Fibroblast of skin of scalp (primary cell): ENCODE measurements at regions not wholly inside any gene's neighbourhood (a gene's known extent, or its start where the extent isn't known, plus 50 kb on each side); places are given as distances from the start of the nearest gene placed in this dataset.

ENCODE experiments used
- DNase-seq: peaks from one replicate; pipeline ENCODE4 v3.0.0-alpha.2; 2013

DNA sequence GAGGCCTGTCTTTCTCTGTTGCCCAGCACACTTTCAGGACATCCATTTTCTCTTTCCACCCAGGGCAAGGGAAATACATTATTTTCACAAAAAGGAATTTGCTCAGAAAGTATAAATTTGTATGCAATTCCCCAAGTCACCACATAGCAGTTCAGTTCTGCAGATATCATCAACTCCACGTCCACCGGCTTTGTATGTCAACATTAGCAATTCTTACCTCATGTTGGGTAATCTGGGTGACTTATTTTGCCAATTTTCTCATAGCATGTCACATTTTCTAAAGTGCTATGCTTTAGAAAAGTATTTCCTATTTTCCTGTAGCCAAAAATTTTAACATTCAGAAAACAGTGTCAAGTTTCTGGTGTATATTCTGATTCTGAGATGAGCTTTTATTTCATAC lies 501.8 kb downstream of the EFNB2 start:
- peak; percentile 70 for DNase-seq

DNA sequence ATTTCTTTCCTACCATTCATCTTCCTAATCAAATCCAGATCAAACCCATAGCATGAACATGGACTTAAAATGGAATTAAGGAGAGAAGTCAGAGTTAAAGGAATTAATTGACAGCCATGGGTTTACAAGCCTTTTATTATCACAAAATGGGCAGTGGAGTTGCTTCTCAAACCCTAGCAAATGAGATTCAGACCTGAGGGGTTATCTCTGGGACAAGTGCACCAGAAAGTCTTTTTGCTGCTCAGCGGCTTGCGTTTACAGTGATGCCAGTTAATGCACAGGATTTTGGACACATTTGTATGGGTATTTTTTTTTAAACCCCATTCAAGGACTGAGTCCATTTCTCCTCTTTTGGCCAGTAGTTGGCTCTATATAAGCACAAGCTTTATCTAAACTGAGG lies 503.0 kb downstream of the EFNB2 start:
- no peak for DNase-seq

DNA sequence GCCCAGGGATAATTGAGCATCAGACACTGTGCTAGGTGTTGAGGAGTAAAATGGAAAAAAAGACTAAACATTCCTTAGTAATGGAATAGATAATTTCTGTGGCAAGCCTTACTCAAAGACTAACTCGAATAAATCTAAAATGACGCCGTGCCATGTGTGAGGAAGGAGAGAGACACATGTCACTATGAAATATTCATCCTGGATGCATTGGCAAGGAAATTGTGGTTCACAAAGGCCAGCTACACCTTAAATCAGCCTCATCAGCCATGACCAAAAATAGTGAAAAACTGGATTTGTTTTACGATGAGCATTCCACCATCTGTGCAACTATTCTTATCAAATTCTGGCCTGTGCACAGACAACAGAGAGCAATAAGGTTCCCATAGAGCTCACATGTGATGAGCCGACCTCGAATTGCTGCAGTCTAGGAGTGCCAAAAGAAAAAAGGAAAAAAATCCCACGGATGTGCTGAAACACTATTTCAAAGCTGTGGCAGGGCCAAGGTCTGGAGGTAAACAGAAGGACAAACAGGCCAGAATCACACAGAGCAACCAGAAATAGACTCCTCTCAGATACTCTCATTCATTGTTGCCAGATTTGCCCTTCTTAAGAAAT lies 505.7 kb downstream of the EFNB2 start:
- no peak for DNase-seq

DNA sequence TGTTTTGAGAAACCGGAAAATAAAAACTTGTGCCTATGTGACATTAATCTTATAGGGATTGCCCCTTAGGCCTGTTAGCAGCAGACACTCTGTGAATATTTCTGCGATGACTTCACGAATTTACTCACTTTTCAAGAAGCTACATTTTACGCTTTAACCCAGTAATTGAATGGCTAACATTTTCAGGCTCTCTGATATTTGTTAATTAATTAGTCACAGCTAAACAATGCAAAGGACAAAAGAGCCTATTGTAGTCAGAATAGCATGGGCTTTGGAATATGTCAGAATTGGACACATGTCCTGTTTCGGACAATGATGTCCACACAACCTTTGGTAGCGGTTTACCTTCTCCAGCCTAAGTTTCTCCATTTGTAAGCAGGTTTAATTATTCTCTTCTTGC lies 506.6 kb downstream of the EFNB2 start:
- DNase-seq = peak; percentile 72

DNA sequence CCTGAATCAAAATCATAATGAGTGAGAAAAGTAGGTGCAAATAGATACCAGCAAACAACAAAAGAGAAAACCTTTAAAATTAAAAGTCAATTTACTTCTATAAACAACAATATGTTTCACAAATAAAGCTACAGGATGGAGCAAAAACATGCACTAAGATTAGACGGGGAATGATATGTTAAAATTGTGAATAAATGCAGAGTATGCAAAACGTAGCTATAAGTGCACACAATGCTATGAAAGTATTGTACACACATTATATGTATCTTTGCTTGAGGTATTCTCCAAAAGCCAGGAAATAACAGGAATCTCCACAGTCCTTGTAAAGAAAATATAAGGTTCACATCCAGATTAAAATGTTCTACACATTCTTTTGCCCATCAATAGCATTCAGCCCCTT lies 523.9 kb downstream of the EFNB2 start:
- DNase-seq = no peak

DNA sequence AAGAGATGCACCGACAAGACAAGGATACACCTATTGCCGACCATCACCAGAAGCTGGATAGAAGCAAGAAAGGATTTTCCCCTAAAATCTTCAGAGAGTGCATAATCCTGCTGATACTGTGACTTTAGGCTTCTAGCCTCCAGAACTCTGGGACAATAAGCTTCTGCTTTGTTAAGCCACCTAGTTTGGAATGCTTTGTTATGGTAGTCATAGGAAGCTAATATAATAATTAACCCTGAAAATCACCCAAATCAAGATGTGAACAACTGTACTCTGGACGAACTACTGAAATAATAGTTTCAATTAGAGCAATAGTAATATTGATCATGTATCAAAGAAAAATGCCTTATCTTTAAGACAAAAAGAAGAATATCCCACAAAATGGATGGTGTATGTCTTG lies 524.6 kb downstream of the EFNB2 start:
- no peak for DNase-seq

DNA sequence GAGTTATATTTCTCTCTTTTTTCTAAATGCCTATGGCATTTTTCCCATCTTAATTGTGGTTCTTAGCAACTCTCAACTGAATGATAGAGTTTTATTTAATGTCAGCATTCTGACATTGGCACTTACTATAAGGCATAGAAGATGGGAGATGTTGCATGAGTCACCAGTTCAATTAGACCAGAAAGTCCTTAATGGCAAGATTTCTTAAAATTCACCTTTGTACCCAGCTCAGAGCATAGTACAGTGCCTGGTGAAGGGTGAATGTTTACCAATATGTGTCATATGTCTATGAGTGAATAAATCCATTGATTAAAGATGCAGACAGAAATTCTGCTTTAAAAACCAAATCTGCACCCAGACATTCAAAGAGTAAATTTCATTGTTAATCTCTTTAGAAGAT lies 526.9 kb downstream of the EFNB2 start:
- no peak for DNase-seq

DNA sequence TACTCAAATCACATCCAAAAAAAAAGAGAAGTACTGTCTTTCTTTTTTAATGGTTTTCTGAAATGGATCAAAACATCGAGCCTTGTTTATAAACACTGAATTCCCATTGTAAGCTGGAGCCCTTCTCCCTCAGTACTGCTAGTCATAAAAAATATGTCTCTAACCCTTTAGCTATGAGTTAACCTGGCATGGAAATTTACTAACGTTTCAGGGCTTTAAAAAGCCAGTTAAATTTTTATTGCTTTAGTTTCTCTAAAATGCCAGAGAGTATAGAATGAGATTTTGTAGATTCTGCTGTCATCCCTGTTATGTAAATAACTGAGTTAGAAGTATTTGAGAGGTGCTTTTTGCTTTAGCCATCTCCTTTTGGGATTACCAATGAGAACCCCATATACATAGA lies 528.3 kb downstream of the EFNB2 start:
- DNase-seq = no peak

DNA sequence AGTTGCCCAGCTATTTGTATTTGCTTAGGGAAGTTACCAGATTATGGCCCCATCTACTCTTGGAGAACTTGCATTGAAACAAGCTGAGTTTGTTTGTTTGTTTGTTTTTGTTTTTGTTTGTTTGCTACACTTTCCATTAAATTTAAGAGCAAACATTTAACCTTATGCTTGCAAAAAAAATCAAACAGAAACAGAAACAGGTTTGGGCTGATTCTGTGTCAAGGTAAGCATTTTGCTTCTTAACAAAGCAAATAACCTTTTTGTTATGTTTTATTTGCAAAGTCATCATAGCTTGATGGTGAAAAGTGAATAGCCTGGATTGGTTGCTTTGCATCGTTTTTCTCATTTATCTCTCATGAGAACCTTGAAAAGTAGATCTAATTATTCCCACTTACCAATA lies 531.8 kb downstream of the EFNB2 start:
- DNase-seq = no peak

DNA sequence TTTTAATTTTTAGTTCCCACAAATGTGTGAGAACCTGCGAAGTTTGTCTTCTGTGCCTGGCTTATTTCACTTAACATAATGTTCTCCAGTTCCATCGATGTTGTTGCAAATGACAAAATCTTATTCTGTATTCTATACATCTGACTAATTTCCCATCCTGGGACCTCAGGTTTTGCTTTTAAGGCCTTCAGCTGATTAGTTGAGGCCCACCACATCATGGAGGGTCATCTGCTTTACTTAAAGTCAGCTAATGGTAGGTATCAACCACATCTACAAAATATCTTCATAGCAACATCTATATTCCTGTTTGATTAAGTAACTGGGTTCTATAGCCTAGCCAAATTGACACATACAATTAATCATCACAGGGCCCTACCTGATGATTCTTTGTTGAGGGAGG lies 534.0 kb downstream of the EFNB2 start:
- no peak for DNase-seq

DNA sequence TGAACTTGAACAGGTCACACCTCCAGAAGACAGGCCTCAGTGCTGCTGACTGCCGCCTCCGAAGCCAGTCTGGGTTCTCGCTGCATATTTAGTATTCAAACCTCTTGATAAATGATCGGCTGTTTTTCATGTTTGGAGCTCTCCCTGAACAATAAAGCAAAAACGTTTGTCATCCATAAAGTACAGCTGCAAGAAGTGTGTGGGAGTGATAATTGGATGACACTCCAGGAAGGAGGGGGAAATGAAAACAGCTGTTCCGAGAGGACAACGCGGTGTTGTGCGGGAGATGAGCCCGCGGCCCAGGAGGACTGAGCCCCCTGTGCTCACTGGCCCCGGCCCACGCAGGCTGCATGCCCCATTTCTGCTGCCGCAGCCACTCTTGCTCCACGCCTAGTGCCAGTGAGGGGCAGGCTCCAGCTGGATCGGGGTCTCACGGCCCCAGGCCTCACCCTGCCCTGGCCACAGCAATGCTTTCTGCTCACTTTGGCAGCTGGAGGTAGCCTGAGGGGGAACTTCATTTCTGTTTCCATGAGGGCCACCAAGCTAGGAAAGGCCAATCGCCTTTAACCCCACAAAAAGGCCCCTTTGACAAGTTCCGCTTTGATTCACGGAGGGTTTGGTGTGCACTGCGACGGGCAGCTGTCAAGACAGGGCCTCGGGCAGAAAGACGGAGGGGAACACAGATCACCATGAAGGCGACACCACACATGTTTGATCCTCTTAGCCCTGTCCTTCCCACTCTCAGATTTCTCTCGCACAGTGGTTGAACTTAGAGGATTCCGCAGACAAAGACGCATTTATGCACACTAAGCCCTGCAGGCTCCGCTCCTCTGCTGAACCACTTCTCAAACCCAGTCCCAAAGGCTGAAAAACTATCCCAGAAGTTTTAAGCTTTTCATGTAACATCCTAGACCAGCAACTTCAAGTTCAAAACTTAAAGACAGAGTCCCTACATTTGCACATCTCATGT lies 537.6 kb downstream of the EFNB2 start:
- no peak for DNase-seq

DNA sequence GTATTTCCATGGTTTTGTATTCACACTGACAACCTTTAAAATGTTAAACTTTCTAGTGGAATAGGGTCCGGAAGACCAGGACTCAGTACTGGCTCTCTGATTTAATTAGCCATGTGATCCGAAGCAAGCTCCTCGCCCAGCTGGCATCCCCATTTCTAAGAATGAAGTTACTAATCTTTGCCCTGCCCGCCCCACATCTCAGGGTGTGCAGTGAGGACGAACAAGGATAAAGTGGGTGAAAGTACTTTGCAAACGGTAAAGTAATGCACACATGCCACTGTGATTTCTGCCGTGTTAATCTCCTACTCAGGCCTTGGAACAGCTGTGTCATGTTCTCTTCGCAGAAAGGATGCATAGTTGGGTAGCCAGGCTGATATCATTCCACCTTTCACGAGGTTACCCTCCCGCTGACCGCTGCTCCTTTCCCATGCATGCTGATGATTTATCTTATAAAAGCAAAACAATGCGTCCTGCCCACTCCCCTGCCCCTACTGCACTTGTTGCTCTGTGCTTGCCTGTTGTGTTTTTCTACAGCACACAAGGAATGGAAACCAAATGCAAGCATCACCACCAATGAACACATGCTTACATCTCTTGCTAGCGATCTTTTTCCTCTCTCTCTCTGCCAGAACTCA lies 539.0 kb downstream of the EFNB2 start:
- DNase-seq = no peak

DNA sequence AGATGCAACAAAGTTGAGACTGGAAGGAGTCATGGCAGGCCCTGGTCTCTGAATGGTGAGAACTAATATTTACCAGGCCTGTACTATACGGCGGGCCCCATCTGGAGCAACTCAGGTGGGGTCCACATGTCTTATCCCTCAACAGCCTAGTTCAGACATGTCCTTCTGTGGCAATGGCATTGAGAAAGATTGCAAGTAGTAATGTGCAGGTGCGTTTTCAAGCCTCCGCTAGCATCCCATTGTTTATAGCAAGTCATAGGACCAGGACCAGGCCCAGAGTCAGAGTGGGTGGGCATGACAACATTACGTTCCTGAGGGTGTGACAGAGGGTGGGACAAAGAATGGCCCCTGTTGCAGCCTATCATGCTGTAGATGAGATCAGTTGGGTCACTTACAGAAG lies 541.1 kb downstream of the EFNB2 start:
- no peak for DNase-seq

DNA sequence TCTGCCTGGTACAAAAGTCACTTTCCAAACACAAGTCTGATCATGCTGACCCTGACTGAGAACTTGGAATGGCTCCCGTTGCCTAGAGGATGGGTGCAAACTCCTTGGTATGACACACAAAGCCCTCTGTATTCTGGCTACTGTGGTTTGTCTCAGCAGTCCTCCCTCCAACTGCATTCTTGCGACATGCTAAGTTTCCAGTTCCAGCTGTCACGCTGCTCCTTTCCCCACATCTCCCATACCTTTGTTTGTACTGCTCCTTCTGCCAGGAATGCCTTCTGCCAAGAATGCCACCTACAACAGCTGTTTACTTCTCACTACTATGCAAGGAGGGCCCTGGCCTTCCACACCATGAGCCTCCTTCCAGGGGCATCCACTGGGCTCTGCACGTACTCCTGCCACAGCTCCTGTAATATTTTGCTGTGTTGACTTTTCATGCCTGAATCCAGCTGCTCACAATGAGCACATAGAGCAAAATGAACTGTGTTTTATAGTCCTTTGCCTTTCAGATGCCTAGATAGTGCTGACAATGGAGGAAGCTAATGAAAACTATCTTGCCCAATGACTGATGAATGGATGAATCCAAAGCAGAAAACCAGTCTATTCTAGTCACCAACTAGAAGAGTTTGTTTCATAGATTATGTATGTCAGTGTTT lies 543.7 kb downstream of the EFNB2 start:
- peak; percentile 82 for DNase-seq

DNA sequence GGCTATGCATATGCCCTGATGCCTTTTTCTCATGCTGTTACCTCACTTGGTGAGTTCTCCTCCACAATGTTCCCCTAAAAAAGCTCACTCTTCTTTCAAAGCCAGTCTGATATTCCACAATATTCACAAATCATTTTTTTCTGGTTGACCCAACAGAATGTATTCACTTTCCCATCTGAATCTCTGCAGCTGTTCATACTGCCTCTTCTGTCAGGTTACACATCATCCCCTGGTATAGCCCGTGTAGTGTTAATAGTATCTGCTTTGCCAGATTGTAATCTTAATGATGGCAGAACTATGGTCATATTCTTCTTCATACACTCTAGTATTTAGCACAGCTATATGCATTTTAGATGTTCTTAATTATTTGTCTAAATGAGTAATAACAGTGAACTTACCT lies 544.3 kb downstream of the EFNB2 start:
- no peak for DNase-seq

DNA sequence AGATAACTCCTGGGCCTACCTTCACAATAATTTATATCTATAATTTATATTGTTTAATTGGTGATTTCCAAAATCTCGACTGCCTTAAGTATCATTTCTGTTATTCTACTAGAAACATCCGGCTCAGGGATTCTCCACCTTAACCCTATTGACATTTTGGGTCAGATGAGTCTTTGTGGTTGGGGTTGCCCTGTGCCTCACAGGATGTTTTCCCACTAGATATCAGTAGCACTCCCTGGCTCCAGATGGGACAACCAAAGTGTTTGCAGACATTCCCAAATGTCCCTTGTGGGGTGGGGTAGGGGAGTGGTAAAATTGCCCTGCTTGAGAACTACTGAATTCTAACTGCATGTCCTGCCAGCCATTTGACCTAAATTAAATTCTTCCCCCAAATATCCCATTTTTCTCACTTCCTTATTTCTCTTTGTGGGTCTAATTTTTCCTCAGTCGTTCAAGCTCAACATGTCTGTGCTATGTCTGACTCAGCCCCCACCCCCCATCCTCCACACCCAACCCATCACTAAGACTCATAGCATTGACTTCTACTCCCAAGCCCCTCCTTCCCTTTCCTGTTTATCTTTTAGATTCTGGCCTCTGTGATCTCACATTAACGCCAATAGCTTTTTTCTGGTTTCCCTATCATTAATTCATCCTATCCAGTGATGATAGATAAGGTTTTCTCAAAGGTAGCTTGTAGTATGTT lies 545.1 kb downstream of the EFNB2 start:
- peak; percentile 66 for DNase-seq

DNA sequence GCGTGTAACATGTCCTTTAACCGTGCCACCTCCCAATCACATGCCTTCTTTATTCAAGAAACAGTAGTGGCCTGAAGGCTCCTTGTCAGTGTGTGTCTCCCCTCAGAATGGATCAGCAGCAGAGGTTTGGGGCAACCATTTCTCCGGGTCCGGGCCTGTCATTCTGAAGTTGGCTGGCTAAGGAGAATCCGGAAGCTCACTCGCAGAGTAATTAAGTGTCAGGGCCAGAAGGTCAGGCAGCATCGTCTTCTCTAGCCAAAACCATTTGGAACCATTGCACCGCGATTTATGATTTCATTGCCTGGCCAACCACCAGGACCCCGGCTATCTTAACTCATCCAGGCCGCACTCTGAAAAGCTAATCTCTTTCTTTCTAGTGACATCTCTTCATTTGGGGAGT lies 550.8 kb downstream of the EFNB2 start:
- DNase-seq = no peak

DNA sequence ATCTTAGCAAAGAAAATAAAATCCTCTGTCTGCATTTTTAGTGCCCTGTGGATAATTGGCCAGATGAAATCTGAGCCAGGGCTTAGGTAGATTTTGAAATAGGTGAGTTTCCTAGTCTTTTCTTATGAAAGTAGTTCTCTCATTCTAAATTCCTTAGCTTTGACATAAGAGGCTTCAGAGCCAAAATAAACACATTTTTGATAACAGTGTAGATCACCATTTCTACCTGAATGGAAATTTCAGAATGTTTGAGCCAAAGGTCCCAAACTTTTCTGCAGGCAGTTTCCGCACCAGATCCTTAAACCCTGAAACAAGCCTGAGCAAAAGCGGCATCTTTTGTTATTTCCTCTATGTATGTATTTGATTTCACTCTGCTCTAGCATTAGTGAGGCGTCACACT lies 551.2 kb downstream of the EFNB2 start:
- DNase-seq = no peak

DNA sequence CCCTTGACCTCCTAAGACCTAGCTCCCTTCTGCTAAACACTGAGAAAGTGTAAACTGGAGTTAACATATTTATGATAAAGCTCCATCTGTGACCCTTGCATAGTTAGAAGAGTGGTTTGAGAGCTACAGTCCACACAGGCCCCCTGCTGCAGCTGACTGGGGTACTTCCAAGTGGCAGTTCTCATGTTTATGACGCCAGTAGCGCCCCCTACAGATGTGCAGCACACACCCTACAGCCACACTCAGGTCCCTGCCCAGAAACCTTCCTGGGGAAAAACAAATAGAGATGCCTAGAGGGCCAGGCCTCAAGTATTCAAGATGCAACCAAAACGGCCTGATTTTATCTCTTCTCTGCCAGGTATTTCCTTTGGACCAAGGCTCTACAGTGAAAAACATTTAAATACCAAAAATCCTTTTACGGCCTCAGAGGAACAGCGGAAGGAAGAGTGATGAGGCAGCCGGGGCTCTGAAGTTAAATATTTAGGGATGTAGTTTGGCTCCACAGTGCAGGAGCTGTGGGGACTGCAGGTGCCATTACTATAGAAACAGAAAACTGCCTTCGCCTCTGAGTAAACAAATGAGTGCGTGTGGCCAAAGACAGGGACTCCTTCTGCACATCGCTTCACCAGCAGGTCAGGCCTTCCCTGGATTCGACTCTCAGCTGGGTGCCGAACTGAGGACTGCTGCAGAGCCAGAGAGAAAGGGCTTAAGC lies 553.1 kb downstream of the EFNB2 start:
- DNase-seq = no peak

DNA sequence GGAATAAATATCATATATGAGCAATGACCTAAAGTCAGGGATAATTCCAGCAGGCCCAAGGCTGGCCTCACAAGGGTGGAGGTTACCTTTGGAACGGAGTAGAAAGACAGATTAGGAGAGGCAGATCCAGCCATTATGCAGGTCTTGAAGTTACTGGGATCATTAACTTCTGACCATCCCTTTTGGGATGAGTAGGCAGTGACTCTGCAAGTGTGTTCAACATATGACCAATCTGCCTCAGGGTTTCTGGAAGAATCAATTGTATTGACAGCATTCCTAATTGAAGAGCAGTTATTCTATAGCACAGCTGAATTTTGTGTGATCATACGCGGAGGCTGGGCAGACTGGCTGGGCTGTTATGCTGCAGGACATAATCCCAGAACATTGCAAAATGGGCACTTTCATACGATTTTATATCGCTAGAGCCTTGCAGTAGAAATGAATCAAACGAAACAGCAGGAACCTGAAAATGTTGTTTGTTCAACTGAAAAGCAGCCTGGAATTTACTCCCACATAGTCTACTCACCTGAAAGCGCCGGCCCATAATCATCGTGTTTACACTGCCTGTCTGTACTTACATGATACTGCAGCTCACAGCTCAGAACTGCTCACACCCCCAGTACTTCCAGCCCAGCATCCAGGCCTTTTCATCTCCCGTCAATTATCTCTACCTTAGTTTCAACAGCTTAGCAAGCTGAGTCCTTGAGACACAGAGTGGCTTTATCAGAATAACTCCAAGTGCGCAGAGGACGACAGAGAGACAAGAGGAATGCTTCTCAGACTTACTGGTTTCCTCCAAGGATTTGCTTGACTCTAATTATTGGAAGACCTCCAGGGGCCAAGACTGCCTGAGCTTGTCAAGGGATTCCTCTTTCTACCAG lies 556.1 kb downstream of the EFNB2 start:
- DNase-seq = peak; percentile 78

DNA sequence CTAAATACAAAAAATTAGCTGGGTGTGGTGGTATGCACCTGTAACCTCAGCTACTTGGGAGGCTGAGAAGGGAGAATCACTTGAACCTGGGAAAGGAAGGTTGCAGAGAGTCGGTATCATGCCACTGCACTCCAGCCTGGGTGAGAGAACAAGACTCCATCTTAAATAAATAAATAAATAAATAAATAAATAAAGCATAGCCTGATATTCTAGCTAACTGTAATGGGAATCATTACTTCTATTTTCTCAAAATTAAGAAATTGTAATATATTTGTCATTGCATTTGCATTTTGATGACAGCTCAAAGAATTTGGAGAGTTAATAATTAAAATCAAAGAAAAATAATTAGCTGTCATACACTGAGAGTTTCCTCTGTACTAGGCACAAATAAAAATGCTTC lies 561.1 kb downstream of the EFNB2 start:
- DNase-seq = no peak
